Prostate gland (tissue), 2 donors: ENCODE measurements at regions not wholly inside any gene's neighbourhood (a gene's known extent, or its start where the extent isn't known, plus 50 kb on each side); places are given as distances from the start of the nearest gene placed in this dataset.

Source experiments
- CTCF ChIP-seq, 4 experiments: fragments of 200-600 bp in 2 of 4; fragments of 450-650 bp in 2 of 4; sonication (generic) in 2 of 4; IDR thresholded peaks; 1 replicate in 3 of 4; 2 replicates in 1 of 4; pipeline ENCODE4 v1.5.1; 2016 to 2019; ENCODE audit warnings: antibody characterized with exemption in 4 of 4, mild to moderate bottlenecking in 2 of 4, moderate library complexity in 2 of 4
- POLR2A ChIP-seq: fragments of 450-650 bp; IDR thresholded peaks from one replicate; pipeline ENCODE4 v1.6.1; 2016; ENCODE audit warnings: antibody characterized with exemption, mild to moderate bottlenecking
- POLR2AphosphoS5 ChIP-seq: sonication (generic); formaldehyde crosslinking; IDR thresholded peaks from one replicate; pipeline ENCODE4 v1.6.1; 2017; ENCODE audit warnings: antibody characterized with exemption

- no peak for TF ChIP-seq CTCF (IDR thresholded peaks at IDR 0.05)
- TF ChIP-seq POLR2A, result no peak
- TF ChIP-seq POLR2AphosphoS5, result no peak
Observed at GRCh38 chr1:213621077-213621476, 366.7 kb upstream of the PROX1 start.
